ENCODE measurements at regions not wholly inside any gene's neighbourhood (a gene's known extent, or its start where the extent isn't known, plus 50 kb on each side); places are given as distances from the start of the nearest gene placed in this dataset.

DNA sequence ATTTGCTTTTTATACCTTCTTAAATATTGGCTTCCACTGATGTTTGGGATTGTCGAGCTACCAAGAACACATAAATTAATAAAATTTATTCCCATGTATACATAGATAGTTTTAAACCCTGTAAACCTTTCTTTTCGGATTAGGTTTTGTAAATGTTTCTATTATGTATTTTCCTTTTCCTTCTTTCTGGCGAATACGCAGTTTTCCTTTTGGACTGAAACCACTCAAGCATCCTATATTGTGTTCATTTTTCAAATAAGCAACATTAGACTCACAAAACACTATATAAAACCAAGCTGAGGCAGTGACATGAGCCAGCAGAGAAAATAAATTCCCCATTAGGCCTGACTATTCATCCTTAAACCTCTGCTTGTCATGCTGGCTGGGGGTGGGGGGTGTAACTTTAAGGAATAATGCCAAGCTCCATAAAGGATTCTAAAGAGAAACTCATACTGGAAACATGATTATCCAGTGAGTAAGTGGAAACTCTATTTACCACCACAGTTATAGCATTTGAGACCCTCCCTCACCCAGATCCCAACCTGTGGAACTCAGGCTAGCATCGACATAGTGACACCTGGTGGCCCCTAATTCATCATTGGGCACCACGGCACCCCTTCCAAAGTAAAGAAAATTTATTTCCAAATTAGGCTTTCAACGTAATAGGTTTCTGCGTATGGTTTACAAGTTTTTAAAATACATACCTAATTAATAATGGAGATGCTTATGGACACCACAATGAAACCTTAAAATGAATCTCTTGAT, 86.5 kb upstream of the CELF2 start:
- Histone ChIP-seq H3K4me1 (ENCODE audit: control insufficient read depth, extremely low read depth, insufficient read depth, low read length) (no peaks in the 10 kb centered on the region), H4K20me1 (replicated peaks; ENCODE audit: control insufficient read depth, extremely low read depth, insufficient read depth, low read length) (no peaks in the 10 kb centered on the region), H3K9me3 (replicated peaks; ENCODE audit: control insufficient read depth, insufficient read depth, low read length) (no peaks in the 10 kb centered on the region), H3K79me2 (ENCODE audit: control insufficient read depth, insufficient read depth, low read length) (no peaks in the 10 kb centered on the region), H3K27me3 (ENCODE audit: control insufficient read depth in 2 of 2, insufficient read depth in 2 of 2, low read length in 2 of 2) (no peaks in the 10 kb centered on the region), H3K27ac (ENCODE audit: insufficient read depth, low read depth, low read length) (no peak overlapping the region), H3K9me1 (replicated peaks; ENCODE audit: control insufficient read depth, extremely low read depth, insufficient read depth, low read length) (no peaks in the 10 kb centered on the region), H3K9ac (replicated peaks; ENCODE audit: extremely low read depth, insufficient read depth, low read length) (no peak overlapping the region), H3K4me3 (replicated peaks in 1 of 3; ENCODE audit: insufficient read depth in 1 of 3, low read depth in 1 of 3, low read length in 3 of 3) (no peak overlapping the region), H3K36me3 (ENCODE audit: control insufficient read depth in 2 of 2, extremely low read depth in 1 of 2, insufficient read depth in 2 of 2, low read length in 2 of 2) (no peaks in the 10 kb centered on the region), H2AFZ (ENCODE audit: low read depth, low read length) (no peak overlapping the region), H3K4me2 (ENCODE audit: insufficient read depth, low read length) (no peak overlapping the region)
- no TSS peak for BruUV-seq (replicated peaks)
- ChIA-PET POLR2A (no interaction called here), CTCF (interaction anchor here (1.2 to 1.4 kb wide), 2 partner anchors 11 to 13 kb away, joined by 3 read pairs; no protein-coding TSS in a partner anchor)
- TF ChIP-seq POLR2A (IDR thresholded peaks at IDR 0.05; ENCODE audit: low read depth, low read length): no peak
- dilution Hi-C loops (cut with MboI; ENCODE audit: extremely low pct_ligation_motif_present, low sequenced_read_pairs): no loop called here
- intact Hi-C loops (cut with micrococcal nuclease): no loop called here
- DNase-seq (ENCODE audit: low read depth, low spot score) (no peak), FAIRE-seq (no peak)

DNA sequence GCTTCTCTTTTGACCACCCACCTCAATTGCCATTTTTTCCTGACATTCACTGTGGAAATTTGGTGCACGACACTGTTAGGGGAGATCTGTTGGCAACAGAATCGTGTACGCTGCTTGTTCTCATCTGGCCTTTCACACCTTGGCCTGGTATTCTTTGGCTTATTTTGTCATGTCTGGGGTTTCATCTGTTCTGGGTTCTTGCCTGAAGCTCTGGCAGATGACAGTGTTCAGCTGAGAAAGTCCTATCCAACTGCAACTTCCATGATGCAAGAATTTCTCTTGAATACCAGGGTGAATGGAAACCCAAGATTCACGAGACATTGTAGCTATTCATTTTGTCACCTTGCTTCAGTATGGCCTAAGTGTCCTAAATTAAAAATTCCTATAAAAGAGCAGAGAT, 82.6 kb upstream of the CELF2 start:
- CTCF ChIA-PET: no interaction called here
- no peaks in the 10 kb centered on the region for H3K79me2 ChIP-seq (ENCODE audit: control insufficient read depth, insufficient read depth, low read length)

More for the DNA sequence above, 82.6 kb upstream of the CELF2 start:
- dilution Hi-C loops (cut with MboI; ENCODE audit: extremely low pct_ligation_motif_present, low sequenced_read_pairs) (no loop called here), intact Hi-C loops (cut with micrococcal nuclease) (no loop called here)
- POLR2A ChIA-PET: no interaction called here
- Histone ChIP-seq H3K36me3 (ENCODE audit: control insufficient read depth in 2 of 2, extremely low read depth in 1 of 2, insufficient read depth in 2 of 2, low read length in 2 of 2) (no peaks in the 10 kb centered on the region), H3K4me3 (replicated peaks in 1 of 3; ENCODE audit: insufficient read depth in 1 of 3, low read depth in 1 of 3, low read length in 3 of 3) (no peak overlapping the region), H3K9ac (replicated peaks; ENCODE audit: extremely low read depth, insufficient read depth, low read length) (no peak overlapping the region), H4K20me1 (replicated peaks; ENCODE audit: control insufficient read depth, extremely low read depth, insufficient read depth, low read length) (no peaks in the 10 kb centered on the region), H3K4me1 (ENCODE audit: control insufficient read depth, extremely low read depth, insufficient read depth, low read length) (no peaks in the 10 kb centered on the region), H2AFZ (ENCODE audit: low read depth, low read length) (no peak overlapping the region), H3K9me1 (replicated peaks; ENCODE audit: control insufficient read depth, extremely low read depth, insufficient read depth, low read length) (no peaks in the 10 kb centered on the region), H3K4me2 (ENCODE audit: insufficient read depth, low read length) (no peak overlapping the region), H3K27ac (ENCODE audit: insufficient read depth, low read depth, low read length) (no peak overlapping the region), H3K27me3 (ENCODE audit: control insufficient read depth in 2 of 2, insufficient read depth in 2 of 2, low read length in 2 of 2) (no peaks in the 10 kb centered on the region), H3K9me3 (replicated peaks; ENCODE audit: control insufficient read depth, insufficient read depth, low read length) (no peaks in the 10 kb centered on the region)
- TF ChIP-seq, protein P1, sequence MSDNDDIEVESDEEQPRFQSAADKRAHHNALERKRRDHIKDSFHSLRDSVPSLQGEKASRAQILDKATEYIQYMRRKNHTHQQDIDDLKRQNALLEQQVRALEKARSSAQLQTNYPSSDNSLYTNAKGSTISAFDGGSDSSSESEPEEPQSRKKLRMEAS (IDR thresholded peaks at IDR 0.05; ENCODE audit: insufficient read depth, insufficient read length): no peak
- no peak for TF ChIP-seq JUN (IDR thresholded peaks at IDR 0.05; ENCODE audit: borderline replicate concordance, insufficient read depth, insufficient read length, low read depth)
- TF ChIP-seq POLR2AphosphoS5 (IDR thresholded peaks at IDR 0.05; ENCODE audit: insufficient read depth, low read depth, low read length): no peak
- DNase-seq (ENCODE audit: low read depth, low spot score): no peak
- no peak for FAIRE-seq
- no TSS peak for BruUV-seq (replicated peaks)

Data from endothelial cell of umbilical vein (primary cell).